ENCODE measurements at regions not wholly inside any gene's neighbourhood (a gene's known extent, or its start where the extent isn't known, plus 50 kb on each side); places are given as distances from the start of the nearest gene placed in this dataset.

DNA sequence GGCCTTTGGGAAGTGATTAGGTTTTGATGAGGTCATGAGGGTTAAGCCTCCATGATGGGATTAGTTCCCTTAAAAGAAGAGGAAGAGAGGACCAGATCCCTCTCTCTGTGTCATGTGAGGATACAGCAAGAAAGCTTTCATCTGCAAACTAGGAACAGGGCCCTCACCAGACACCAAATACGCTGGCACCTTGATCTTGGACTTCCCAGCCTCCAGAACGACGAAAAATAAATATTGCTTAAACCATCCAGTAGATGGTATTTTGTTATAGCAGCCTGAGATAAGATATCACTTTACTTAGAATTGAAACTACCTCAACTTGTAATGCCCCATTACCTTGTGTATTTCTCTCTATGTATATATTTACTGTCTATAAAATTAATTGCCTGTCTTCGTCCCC, 65.4 kb upstream of the NNAT start:
- Histone ChIP-seq H3K9me3 (replicated peaks; ENCODE audit: low read length) (peaks cover 12% of the 10 kb centered on the region), H3K9ac (ENCODE audit: low read depth, low read length) (no peak overlapping the region), H3K4me2 (ENCODE audit: low read length) (no peak overlapping the region), H3K36me3 (ENCODE audit: insufficient read depth, low read length) (no peaks in the 10 kb centered on the region), H3K4me1 (ENCODE audit: control insufficient read depth, insufficient read depth, low read length) (no peaks in the 10 kb centered on the region), H3K4me3 (ENCODE audit: low read length) (no peak overlapping the region), H3K27me3 (ENCODE audit: control insufficient read depth, insufficient read depth, low read length) (peaks cover 40% of the 10 kb centered on the region)

DNA sequence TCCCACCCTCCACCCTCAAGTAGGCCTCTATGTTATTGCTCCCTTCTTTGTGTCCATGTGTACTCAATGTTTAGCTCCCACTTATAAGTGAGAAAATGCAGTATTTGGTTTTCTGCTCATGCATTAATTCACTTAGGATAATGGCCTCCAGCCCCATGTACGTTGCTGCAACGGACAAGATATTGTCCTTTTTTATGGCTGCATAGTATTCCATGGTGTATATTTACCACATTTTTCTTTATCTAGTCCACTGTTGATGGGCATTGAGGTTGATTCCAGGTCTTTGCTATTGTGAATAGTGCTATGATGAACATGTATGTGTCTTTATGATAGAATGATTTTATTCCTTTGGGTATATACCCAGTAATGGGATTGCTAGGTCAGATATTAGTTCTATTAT, 64.1 kb upstream of the NNAT start:
- Histone ChIP-seq H3K36me3 (ENCODE audit: insufficient read depth, low read length) (no peaks in the 10 kb centered on the region), H3K9me3 (replicated peaks; ENCODE audit: low read length) (peaks cover 12% of the 10 kb centered on the region), H3K27me3 (ENCODE audit: control insufficient read depth, insufficient read depth, low read length) (peaks cover 32% of the 10 kb centered on the region), H3K4me1 (ENCODE audit: control insufficient read depth, insufficient read depth, low read length) (no peaks in the 10 kb centered on the region), H3K4me3 (ENCODE audit: low read length) (no peak overlapping the region), H3K9ac (ENCODE audit: low read depth, low read length) (no peak overlapping the region), H3K4me2 (ENCODE audit: low read length) (no peak overlapping the region)

DNA sequence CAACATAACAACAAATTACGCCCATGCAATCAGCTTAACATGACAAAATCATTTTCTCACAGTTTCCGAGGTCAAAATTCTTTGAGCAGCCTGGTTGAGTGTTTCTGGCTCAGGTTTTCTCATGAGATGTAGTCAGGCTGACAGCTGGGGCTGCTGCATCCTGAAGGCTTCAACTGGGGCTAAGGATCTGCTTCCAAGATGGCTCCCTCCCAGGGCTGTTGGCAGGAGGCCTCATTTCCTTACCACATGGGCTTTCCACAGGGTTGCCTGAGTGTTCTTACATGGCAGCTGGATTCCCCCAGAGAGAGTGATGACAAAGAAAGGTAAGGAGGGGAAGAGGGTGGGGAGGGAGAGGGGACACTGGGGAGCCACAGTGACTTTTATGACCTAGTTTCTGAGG, 63.1 kb upstream of the NNAT start:
- no peaks in the 10 kb centered on the region for H3K4me1 ChIP-seq (ENCODE audit: control insufficient read depth, insufficient read depth, low read length)
- no peak overlapping the region for H3K4me2 ChIP-seq (ENCODE audit: low read length)
- H3K36me3 ChIP-seq (ENCODE audit: insufficient read depth, low read length), result no peaks in the 10 kb centered on the region
- H3K27me3 ChIP-seq (ENCODE audit: control insufficient read depth, insufficient read depth, low read length), result peaks cover 31% of the 10 kb centered on the region
- no peak overlapping the region for H3K9ac ChIP-seq (ENCODE audit: low read depth, low read length)
- peaks cover 12% of the 10 kb centered on the region for H3K9me3 ChIP-seq (replicated peaks; ENCODE audit: low read length)
- H3K4me3 ChIP-seq (ENCODE audit: low read length), result no peak overlapping the region

DNA sequence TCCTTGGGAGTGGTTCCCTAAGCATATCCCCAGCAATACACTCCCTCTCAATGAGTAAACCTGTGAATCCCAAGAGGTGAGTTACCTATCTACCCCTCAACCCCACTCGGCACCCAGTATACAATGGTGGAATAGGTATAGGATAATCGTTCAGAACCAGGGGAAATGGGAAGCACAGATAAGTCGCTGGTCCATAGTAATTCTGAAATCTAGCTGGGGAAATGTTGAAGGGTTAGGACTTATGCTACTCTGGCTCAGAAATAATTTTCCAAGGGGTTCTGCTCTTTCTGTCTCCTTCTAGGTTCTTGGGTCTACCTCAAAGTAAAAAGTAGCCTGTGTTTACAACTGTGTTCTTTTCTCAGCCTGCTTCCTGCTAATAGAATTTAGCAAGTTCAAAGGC, 62.3 kb upstream of the NNAT start:
- H3K9ac ChIP-seq (ENCODE audit: low read depth, low read length), result no peak overlapping the region
- H3K4me3 ChIP-seq (ENCODE audit: low read length), result no peak overlapping the region
- no peak overlapping the region for H3K4me2 ChIP-seq (ENCODE audit: low read length)
- no peaks in the 10 kb centered on the region for H3K4me1 ChIP-seq (ENCODE audit: control insufficient read depth, insufficient read depth, low read length)
- H3K27me3 ChIP-seq (ENCODE audit: control insufficient read depth, insufficient read depth, low read length), result peaks cover 38% of the 10 kb centered on the region
- no peaks in the 10 kb centered on the region for H3K36me3 ChIP-seq (ENCODE audit: insufficient read depth, low read length)
- peaks cover 12% of the 10 kb centered on the region for H3K9me3 ChIP-seq (replicated peaks; ENCODE audit: low read length)

DNA sequence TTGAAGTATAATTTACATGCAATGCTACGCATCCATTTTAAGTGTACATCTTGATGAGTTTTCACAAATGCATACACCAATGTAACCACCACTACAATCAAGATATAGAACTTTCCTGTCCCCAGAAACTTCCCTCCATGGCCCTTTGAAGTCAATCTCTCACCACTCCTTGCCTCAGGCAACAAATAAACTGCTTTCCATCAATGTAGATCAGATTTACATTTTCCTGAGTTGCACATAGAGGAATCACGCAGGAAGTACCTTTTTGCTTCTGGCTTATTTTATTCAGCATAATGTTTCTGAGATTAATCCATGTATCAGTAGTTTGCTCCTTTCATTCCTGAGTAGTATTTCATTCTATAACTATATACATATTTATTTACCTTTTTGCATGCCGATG, 59.6 kb upstream of the NNAT start:
- Histone ChIP-seq H3K36me3 (ENCODE audit: insufficient read depth, low read length) (no peaks in the 10 kb centered on the region), H3K27me3 (ENCODE audit: control insufficient read depth, insufficient read depth, low read length) (peaks cover 53% of the 10 kb centered on the region), H3K4me3 (ENCODE audit: low read length) (no peak overlapping the region), H3K9me3 (replicated peaks; ENCODE audit: low read length) (peaks cover 4% of the 10 kb centered on the region), H3K4me2 (ENCODE audit: low read length) (no peak overlapping the region), H3K9ac (ENCODE audit: low read depth, low read length) (no peak overlapping the region), H3K4me1 (ENCODE audit: control insufficient read depth, insufficient read depth, low read length) (no peaks in the 10 kb centered on the region)

DNA sequence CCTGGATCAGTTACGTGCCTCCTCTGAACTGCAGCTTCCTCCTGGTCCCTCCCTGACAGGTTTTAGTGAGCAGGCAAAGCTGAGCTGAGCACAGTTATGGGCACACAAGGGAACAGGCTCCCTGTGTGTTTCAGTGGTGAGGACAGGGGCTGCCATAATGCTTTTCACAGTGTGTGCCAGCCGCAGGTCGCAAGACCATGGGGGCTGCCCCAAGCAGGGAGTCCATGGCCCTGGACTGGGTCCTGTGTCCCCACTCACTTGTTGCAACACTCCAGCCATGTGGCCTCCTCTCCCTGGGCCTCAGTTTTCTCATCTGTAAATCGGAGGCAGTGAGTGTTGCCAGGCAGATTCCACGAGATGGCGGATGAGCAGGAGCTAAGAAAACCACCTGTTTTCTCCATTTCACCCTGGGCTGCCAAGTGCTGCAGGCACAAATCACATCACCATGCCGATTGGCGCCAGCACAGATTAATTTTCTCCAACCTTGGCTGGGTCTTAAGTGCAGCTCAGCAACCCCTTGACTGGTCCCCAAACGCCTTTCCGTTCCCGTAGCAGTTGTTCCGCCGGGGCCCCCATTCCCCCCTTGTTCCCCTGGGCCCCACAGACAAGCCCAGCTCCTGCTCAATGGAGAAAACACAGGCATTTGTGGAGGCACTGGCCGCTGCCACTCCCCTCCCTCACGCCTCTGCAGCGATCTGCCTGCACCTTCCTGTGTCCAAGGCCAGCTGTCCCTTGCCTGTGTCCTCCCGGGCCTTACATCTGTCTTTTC, 57.1 kb upstream of the NNAT start:
- H3K4me3 ChIP-seq (ENCODE audit: low read length), result no peak overlapping the region
- peaks cover 62% of the 10 kb centered on the region for H3K27me3 ChIP-seq (ENCODE audit: control insufficient read depth, insufficient read depth, low read length)
- no peaks in the 10 kb centered on the region for H3K9me3 ChIP-seq (replicated peaks; ENCODE audit: low read length)
- no peaks in the 10 kb centered on the region for H3K4me1 ChIP-seq (ENCODE audit: control insufficient read depth, insufficient read depth, low read length)
- H3K36me3 ChIP-seq (ENCODE audit: insufficient read depth, low read length), result no peaks in the 10 kb centered on the region
- H3K9ac ChIP-seq (ENCODE audit: low read depth, low read length), result no peak overlapping the region
- no peak overlapping the region for H3K4me2 ChIP-seq (ENCODE audit: low read length)

DNA sequence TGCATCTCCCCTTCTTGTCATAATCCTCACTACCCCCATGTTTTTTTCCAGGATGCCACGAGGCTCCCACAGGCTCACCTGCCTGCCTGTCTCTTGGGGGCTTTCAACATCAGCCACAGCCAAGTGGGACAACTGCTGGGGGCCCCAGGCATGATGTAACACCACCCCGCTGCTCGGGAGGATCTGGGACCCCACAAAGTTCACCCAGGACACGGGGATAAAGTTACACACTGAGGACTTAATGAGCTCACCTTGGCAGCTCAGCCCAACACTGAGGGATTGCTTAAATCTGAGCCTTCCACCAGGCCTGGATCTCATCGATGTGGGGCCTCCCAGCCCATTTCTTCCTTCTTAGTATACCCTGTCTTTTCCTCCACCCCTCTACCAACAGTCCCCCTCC, 56.4 kb upstream of the NNAT start:
- Histone ChIP-seq H3K4me2 (ENCODE audit: low read length) (no peak overlapping the region), H3K9me3 (replicated peaks; ENCODE audit: low read length) (no peaks in the 10 kb centered on the region), H3K9ac (ENCODE audit: low read depth, low read length) (no peak overlapping the region), H3K4me3 (ENCODE audit: low read length) (no peak overlapping the region), H3K27me3 (ENCODE audit: control insufficient read depth, insufficient read depth, low read length) (peaks cover 68% of the 10 kb centered on the region), H3K4me1 (ENCODE audit: control insufficient read depth, insufficient read depth, low read length) (no peaks in the 10 kb centered on the region), H3K36me3 (ENCODE audit: insufficient read depth, low read length) (no peaks in the 10 kb centered on the region)
